ENCODE measurements at regions not wholly inside any gene's neighbourhood (a gene's known extent, or its start where the extent isn't known, plus 50 kb on each side); places are given as distances from the start of the nearest gene placed in this dataset.

DNA sequence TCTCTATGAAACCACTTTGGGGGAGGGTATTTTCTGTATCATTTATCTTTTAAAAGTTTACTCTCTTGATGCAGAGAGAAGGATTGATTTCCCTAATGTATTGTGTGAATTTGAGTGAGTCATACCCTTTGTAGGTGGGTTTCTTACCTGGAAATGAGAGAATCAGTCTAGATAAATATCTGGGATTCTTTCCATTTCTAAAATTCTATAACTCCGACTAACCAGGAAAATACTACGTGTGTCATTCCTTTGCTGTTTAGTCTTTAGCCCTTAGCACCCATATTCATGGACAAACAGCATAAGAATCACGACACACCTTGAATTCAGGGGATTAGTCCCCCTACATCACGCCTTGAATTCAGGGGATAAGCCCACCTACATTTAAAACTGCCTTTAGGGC lies 139.1 kb downstream of the GATA3 start:
- TF ChIP-seq, protein P1, sequence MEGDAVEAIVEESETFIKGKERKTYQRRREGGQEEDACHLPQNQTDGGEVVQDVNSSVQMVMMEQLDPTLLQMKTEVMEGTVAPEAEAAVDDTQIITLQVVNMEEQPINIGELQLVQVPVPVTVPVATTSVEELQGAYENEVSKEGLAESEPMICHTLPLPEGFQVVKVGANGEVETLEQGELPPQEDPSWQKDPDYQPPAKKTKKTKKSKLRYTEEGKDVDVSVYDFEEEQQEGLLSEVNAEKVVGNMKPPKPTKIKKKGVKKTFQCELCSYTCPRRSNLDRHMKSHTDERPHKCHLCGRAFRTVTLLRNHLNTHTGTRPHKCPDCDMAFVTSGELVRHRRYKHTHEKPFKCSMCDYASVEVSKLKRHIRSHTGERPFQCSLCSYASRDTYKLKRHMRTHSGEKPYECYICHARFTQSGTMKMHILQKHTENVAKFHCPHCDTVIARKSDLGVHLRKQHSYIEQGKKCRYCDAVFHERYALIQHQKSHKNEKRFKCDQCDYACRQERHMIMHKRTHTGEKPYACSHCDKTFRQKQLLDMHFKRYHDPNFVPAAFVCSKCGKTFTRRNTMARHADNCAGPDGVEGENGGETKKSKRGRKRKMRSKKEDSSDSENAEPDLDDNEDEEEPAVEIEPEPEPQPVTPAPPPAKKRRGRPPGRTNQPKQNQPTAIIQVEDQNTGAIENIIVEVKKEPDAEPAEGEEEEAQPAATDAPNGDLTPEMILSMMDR (IDR thresholded peaks at IDR 0.05): no peak
- no peaks in the 10 kb centered on the region for H3K4me1 ChIP-seq
- H3K9me3 ChIP-seq: no peaks in the 10 kb centered on the region
- intact Hi-C loops (cut with DNase I): no loop called here
- H3K36me3 ChIP-seq: no peaks in the 10 kb centered on the region
- DNase-seq (no peak), ATAC-seq (no peak)
- H3K27ac ChIP-seq: no peak overlapping the region
- no peaks in the 10 kb centered on the region for H3K27me3 ChIP-seq (ENCODE audit: low read depth)
- no peak overlapping the region for H3K4me3 ChIP-seq

DNA sequence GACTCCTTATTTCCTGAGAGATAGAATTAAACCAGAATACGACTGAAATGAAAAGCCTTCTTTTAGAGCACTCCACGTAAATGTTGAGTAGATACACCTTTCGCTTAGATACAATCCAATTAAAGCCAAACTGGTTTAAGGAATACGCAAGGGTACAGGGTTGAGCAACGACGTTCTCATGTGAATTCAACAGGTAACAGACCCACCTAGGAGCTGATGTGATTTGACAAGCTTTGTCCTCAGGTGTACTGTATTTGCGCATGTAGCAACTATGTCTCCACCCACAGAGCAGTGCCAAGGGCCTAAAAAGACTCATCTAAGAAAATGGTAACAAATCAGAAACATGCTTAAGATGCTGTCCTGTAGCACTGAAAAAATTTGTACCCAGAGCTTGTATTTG lies 139.6 kb downstream of the GATA3 start:
- Histone ChIP-seq H3K27ac (no peak overlapping the region), H3K27me3 (ENCODE audit: low read depth) (no peaks in the 10 kb centered on the region), H3K4me3 (no peak overlapping the region), H3K9me3 (no peaks in the 10 kb centered on the region), H3K4me1 (no peaks in the 10 kb centered on the region), H3K36me3 (no peaks in the 10 kb centered on the region)
- TF ChIP-seq, protein P1 (IDR thresholded peaks at IDR 0.05): no peak
- ATAC-seq: no peak
- no peak for DNase-seq
- intact Hi-C loops (cut with DNase I): no loop called here

DNA sequence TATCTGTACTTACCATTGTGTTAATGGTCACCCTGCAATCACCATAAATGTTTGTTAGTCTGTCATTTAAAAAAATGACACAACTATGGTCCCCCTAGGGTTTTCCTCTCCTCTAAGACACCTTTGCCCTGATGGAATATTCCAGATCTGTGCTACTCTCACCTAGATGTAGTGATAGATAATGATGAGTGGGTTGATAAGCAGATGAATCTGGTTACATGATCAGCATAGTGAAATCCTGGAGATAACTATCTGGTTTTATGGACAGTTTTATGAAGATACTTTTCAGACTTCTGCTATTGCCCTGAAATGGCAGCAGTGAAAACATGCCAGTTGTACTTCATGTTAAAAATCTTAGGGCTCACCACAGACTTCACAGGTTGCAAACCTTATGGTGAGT lies 152.4 kb downstream of the GATA3 start:
- ATAC-seq (no peak), DNase-seq (no peak)
- Histone ChIP-seq H3K27me3 (ENCODE audit: low read depth) (peaks cover 4% of the 10 kb centered on the region), H3K27ac (no peak overlapping the region), H3K36me3 (no peaks in the 10 kb centered on the region), H3K9me3 (no peaks in the 10 kb centered on the region), H3K4me3 (no peak overlapping the region), H3K4me1 (no peaks in the 10 kb centered on the region)
- intact Hi-C loops (cut with DNase I): no loop called here
- TF ChIP-seq, protein P1 (IDR thresholded peaks at IDR 0.05): no peak

GRCh38 chr10:8211631-8212030 lies 157.1 kb downstream of the GATA3 start:
- TF ChIP-seq, protein P1 (IDR thresholded peaks at IDR 0.05): no peak
- Histone ChIP-seq H3K9me3 (no peaks in the 10 kb centered on the region), H3K36me3 (no peaks in the 10 kb centered on the region), H3K4me1 (no peaks in the 10 kb centered on the region), H3K4me3 (no peak overlapping the region), H3K27ac (no peak overlapping the region), H3K27me3 (ENCODE audit: low read depth) (peaks cover 4% of the 10 kb centered on the region)
- no peak for ATAC-seq
- intact Hi-C loops (cut with DNase I): no loop called here
- DNase-seq: no peak

DNA sequence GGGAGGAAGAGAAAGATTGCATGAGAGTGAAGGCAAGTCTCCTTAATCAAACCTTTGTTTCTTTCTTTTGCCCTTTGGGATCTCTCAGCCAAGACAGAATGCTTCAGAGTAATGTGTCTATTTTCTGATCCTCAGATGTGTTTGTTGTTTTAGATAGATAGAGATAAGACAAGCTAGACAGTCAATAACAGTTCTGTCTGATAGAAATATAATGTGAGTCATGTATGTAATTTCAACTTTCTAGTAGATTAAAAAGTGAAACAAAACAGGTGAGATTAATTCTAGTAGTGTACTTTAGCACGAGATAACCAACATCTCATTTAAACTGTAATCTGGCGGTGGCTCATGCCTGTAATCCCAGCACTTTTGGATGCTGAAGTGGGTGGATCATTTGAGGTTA lies 159.2 kb downstream of the GATA3 start:
- H3K9me3 ChIP-seq: no peaks in the 10 kb centered on the region
- peaks cover 4% of the 10 kb centered on the region for H3K27me3 ChIP-seq (ENCODE audit: low read depth)
- TF ChIP-seq, protein P1 (IDR thresholded peaks at IDR 0.05): no peak
- no peak for DNase-seq
- H3K4me1 ChIP-seq: no peaks in the 10 kb centered on the region
- ATAC-seq: no peak
- intact Hi-C loops (cut with DNase I): no loop called here
- H3K4me3 ChIP-seq: no peak overlapping the region
- H3K36me3 ChIP-seq: no peaks in the 10 kb centered on the region
- H3K27ac ChIP-seq: no peak overlapping the region

DNA sequence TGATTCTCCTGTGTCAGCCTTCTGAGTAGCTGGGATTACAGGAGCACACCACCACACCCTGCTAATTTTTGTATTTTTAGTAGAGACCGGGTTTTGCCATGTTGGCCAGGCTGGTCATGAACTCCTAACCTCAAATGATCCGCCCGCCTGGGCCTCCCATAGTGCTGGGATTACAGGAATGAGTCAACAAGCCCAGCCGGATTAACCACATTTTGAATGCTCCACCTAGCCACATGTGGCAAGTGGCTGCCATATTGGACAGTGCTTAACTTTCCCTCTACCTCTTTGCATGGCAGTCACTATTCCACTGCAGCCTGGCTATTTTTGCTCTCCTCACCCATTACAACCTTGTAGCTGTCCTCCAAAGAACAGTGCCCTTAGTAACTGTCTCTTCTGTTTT lies 160.1 kb downstream of the GATA3 start:
- TF ChIP-seq, protein P1 (IDR thresholded peaks at IDR 0.05): no peak
- intact Hi-C loops (cut with DNase I): no loop called here
- no peak overlapping the region for H3K27ac ChIP-seq
- no peaks in the 10 kb centered on the region for H3K9me3 ChIP-seq
- peaks cover 4% of the 10 kb centered on the region for H3K27me3 ChIP-seq (ENCODE audit: low read depth)
- H3K36me3 ChIP-seq: no peaks in the 10 kb centered on the region
- H3K4me1 ChIP-seq: no peaks in the 10 kb centered on the region
- DNase-seq (no peak), ATAC-seq (no peak)
- no peak overlapping the region for H3K4me3 ChIP-seq
